ENCODE measurements at regions not wholly inside any gene's neighbourhood (a gene's known extent, or its start where the extent isn't known, plus 50 kb on each side); places are given as distances from the start of the nearest gene placed in this dataset.

GRCh38 chr10:131728286-131729228 is 172.3 kb upstream of the PPP2R2D start:
- no peak for DNase-seq (ENCODE audit: low read depth)

GRCh38 chr10:131729361-131729760 is 171.4 kb upstream of the PPP2R2D start:
- DNase-seq (ENCODE audit: low read depth), result no peak

GRCh38 chr10:131729938-131730660 is 170.7 kb upstream of the PPP2R2D start:
- no peak for DNase-seq (ENCODE audit: low read depth)

GRCh38 chr10:131730771-131731497 is 169.9 kb upstream of the PPP2R2D start:
- DNase-seq (ENCODE audit: low read depth), result no peak

GRCh38 chr10:131731780-131732630 is 168.8 kb upstream of the PPP2R2D start:
- DNase-seq (ENCODE audit: low read depth), result no peak

- no peak for DNase-seq (ENCODE audit: low read depth)
Observed at GRCh38 chr10:131732631-131733127, 168.1 kb upstream of the PPP2R2D start.

DNA sequence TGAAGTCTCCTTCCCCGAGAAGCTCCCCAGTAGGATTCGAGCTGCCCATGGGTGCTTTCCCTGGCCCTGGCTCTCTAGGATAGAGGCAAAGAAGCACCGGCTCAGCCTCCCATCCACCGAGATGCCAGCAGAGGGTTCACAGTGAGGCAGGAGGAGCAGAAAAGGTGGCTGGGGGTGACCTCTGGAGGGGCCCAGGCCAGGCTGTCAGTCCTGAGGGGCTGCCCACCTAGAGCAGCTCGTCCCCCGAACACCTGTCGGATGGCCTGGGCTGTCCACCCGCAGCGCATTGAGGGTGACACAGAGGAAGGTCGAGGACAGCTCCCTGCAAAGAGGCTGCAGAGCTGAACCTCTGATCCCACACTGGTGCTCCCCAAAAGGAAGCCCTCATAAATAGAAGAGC is 167.2 kb upstream of the PPP2R2D start:
- DNase-seq (ENCODE audit: low read depth), result no peak

- no peak for DNase-seq (ENCODE audit: low read depth)
Observed at GRCh38 chr10:131735577-131735976, 165.2 kb upstream of the PPP2R2D start.

GRCh38 chr10:131736321-131736980 is 164.4 kb upstream of the PPP2R2D start:
- DNase-seq (ENCODE audit: low read depth), result no peak

- DNase-seq (ENCODE audit: low read depth), result no peak
Observed at GRCh38 chr10:131737543-131738395, 163.0 kb upstream of the PPP2R2D start.

GRCh38 chr10:131738396-131738735 is 162.4 kb upstream of the PPP2R2D start:
- no peak for DNase-seq (ENCODE audit: low read depth)

DNA sequence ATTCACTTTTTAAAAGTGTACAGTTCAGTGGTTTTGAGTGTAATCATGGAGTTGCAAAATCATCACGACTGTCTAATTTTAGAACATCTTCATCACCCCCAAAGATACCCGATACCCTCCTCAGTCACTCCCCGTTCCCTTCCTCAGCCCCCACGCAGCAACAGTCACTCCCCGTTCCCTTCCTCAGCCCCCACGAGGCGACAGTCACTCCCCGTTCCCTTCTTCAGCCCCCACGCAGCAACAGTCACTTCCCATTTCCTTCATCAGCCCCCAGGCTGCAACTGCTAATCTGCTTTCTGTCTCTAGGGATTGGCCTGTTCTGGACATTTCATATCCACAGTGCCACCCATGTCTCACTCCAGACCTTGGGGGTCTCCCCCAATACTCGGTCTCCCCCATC is 161.6 kb upstream of the PPP2R2D start:
- DNase-seq (ENCODE audit: low read depth), result no peak

GRCh38 chr10:131742500-131742951 is 158.3 kb upstream of the PPP2R2D start:
- DNase-seq (ENCODE audit: low read depth), result no peak

DNA sequence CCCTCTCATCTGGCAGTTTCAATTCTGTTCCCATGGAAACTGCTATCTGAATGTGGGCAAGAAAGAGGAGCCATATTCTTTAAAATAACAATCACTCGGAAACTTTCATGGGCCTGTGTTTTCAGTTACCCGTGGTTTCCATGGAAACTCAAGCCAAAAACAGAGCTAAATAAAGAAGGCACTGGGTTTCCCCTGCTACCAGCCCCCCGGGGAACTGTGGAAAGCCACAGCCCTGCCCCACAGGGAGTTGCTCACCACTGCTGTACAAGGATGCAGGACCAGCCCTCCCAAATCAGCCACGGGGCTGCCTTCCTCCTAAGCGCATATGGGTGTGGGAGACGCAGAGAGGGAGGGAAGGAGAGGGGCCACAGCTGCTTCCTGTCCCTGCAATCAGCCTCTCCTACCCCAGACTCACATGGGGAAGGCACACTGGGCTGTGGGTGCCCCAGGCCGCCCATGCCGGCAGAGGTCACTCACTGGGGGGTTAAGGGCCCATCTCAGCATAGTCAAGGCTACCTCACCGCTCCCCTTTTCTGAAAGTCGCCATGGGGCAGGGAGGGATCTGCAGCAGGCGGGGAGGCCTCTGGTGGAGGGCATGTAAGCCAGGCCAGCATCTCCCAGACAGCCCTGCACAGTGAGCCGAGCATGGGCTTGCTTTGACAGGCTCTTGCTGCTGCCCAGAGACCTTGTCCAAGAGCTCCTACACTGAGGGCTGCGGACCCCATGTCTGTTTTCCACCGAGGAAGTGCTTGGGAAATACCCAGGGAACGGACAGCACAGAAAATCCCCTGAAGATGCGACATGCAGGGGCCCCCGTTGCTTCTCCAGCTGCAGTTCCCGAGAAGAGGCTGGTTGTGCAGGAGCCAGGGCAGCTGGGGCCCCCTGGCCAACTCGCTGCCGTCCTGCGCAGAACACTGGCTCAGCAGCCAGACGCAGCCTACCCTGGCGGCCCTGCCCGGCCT is 157.3 kb upstream of the PPP2R2D start:
- DNase-seq (ENCODE audit: low read depth), result no peak

DNA sequence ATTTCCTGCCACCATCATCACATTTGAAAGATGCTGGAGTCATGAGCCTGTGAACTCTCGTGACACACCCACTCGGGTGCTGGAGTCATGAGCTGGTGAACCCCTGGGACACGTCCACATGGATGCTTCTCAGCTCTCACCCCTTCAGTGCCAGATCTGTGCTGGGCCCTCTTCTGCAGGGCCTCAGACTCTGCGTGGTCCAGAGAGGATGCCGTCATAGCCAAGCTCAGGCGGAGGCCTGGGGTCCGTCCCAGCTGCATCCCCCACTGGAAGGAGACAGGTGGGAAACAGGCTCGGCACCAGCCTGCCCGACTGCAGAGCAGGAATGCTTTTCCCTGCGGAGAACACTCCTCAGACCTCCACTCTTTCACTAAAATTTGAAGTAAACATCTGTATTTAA is 156.5 kb upstream of the PPP2R2D start:
- DNase-seq (ENCODE audit: low read depth), result no peak

DNA sequence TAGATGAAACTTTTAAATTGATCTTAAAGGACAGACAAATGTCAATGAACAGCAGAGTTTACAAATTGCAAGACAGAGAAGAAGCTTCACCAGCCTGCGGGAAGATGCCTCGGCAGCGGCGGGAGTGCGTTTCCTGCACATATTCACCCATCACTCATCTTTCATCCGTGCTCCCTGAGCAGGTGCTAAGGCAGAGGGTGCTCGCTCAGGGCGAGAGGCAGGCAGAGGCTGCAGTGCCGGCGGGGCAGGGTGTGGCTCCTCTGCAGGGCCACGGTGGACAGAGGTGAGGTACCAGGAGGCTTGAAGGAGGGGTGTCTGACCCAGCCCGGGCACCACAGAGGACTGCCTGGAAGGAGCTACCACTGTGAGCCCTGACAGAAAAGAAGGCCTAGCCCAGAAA is 155.2 kb upstream of the PPP2R2D start:
- no peak for DNase-seq (ENCODE audit: low read depth)

- no peak for DNase-seq (ENCODE audit: low read depth)
Observed at GRCh38 chr10:131746241-131746711, 154.5 kb upstream of the PPP2R2D start.

- no peak for DNase-seq (ENCODE audit: low read depth)
Observed at GRCh38 chr10:131746785-131747184, 154.0 kb upstream of the PPP2R2D start.
